GM21390 (cell line): ENCODE measurements at regions not wholly inside any gene's neighbourhood (a gene's known extent, or its start where the extent isn't known, plus 50 kb on each side); places are given as distances from the start of the nearest gene placed in this dataset.
"Not testable (repeated sequence)": the region's sequence is repeated elsewhere in the genome, so short reads cannot be mapped to it uniquely, and the experiment has no call there.

ENCODE experiments used
- ATAC-seq: cut with Tn5 transposase; IDR thresholded peaks from one replicate; pipeline ENCODE4 v1.9.1; 2021; ENCODE audit not compliant: unreplicated experiment

DNA sequence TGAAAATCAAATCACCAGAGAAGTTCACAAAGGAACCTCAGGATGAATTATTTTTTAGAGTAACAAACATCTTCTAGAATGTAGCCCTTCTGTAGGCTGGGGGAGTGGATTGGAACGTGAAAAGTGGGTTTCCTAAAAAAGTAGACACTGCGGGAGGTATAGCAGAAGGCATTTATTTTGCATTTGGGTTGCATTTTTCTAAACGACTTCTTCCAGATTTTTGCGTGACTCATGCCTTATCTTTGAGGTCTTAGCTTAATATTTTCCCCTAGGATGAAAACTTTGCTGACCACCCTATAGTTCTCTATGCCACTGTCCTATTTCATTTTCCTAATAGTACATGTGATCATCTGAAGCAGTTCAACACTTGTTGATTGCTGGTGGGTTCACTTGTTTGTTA, 112.7 kb upstream of the JCAD start:
- no peak for ATAC-seq

DNA sequence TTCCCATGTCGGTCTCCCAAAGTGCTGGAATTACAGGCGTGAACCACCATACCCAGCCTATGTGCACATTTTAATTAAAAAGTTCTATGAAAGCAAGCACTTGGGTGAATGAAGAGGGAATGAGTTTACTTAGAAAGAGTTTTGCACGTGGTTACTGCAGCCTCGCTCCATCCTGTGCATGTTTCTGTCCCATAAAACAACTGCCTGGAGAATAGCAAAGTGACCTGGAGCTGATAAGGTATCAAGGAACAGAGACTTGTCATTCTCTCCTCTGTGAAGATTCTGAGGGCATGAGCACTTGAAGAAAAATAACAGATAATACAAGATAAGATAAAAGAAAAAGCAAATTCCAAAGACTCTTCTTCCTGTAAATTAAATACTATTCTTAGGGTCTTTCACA, 112.2 kb upstream of the JCAD start:
- ATAC-seq, result no peak

DNA sequence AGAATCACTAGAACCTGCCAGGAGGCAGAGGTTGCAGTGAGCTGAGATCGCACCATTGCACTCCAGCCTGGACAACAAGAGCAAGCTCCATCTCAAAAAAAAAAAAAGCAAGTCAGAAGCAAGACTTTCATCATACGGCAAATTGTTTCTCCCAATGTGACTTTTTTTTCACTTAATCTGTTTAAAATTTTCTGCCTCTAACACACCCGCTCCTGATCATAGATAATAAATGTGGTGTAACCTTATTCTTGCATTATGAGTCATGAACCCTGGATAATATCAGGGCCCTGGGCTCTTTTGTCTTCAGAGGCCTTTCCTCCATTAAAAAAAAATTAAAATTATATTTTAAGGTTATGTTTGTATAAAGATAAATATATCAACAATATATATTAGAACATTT, 111.4 kb upstream of the JCAD start:
- no peak for ATAC-seq

DNA sequence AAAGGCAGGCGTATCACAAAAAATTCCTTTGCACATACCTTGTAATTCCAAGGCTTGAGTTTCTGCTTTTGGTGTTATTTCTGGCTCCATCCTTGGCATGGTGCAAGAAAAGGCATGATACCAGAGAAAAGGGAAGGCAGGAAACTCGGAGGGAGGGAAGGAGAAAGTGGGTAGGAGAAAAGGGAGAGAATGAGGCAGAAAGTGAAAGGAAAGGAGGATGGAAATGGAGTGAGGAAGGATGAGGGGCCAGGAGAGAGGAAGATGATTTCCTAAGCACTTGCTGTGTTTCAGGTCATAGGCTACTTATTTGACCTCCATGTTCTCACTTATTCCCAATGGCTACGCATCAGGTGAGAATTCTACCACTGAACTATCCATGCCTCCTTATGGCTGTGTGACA, 110.8 kb upstream of the JCAD start:
- no peak for ATAC-seq

DNA sequence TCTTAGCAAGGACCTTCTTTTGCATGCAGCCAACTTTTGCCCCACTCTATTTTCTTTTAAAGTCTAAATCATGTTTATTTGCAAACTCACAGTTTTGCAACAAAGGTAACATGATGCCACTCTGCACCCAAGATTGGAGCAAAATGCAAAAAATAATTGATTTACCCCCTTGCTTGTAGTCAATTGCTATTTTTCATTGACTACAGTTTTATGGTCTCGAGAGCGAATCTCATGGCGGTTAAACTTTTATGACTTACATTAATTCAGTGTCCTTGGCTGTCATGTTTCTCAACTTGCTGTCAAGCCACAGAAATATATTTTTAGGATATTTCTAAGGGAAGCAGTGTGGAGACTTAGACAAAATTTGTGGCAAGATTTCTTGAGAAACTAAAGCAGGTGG, 110.0 kb upstream of the JCAD start:
- no peak for ATAC-seq

DNA sequence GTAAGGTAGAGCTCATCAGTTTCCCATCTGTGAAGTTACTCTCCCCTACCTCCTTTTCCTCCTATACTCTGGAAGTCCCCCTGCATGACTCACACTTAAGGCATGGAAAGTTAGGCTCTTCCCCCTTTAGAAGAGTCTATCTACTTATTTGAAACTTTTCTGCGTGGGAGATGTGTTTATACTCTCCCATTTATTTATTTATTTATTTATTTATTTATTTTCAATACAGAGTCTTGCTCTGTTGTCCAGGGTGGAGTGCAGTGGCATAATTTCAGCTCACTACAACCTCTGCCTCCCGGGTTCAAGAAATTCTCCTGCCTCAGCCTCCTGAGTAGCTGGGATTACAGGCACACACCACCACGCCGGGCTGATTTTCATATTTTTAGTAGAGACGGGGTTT, 107.5 kb upstream of the JCAD start:
- no peak for ATAC-seq

DNA sequence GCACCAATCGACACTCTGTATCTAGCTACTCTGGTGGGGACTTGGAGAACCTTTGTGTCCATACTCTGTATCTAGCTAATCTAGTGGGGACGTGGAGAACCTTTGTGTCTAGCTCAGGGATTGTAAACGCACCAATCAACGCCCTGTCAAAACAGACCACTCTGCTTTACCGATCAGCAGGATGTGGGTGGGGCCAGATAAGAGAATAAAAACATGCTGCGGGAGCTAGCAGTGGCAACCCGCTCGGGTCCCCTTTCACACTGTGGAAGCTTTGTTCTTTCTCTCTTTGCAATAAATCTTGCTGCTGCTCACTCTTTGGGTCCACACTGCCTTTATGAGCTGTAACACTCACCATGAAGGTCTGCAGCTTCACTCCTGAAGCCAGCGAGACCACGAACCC, 104.0 kb upstream of the JCAD start:
- ATAC-seq, result not testable (repeated sequence)

DNA sequence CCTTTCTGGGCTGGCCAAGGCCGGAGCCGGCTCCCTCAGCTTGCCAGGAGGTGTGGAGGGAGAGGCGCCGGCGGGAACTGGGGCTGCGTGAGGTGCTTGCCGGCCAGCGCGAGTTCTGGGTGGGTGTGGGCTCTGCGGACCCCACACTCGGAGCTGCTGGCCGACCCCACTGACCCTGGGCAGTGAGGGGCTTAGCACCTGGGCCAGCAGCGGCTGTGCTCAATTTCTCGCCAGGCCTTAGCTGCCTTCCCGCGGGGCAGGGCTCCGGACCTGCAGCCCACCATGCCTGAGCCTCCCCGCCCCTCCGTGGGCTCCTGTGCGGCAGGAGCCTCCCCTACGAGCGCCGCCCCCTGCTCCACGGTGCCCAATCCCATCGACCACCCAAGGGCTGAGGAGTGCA, 103.4 kb upstream of the JCAD start:
- ATAC-seq, result not testable (repeated sequence)

DNA sequence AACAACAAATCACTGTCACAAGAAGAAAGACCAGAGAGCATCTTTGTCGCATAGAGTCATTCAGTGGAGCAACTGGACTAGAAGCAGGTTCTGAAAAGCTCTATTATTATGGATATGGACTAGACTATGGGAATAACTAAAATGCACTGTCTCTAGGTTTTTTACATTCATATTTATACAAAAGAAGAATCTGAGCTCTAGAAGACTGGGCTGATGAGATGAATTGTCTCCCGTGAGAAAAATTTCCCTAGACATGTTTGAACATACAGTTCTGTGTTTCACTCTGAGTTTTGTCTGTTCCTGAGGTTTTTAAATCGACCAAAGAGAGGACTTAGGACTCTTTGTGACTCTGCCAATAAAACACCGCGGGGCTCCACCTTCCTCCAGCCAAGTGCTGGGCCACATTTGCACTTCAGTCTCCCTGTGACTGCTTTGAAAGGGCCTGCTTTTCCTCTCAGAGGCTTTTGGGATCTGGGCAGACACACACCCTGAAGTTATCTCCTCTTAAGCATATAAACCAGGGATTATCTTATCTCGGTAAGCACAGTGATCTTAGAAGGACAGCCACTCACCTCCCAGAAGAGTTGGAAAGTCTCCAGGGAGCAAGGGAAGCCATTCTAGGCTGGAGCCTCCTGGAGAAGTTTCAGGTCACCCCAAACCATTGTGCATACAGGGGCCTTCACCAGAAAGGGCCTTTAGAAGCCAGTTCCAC, 101.0 kb upstream of the JCAD start:
- ATAC-seq, result no peak

DNA sequence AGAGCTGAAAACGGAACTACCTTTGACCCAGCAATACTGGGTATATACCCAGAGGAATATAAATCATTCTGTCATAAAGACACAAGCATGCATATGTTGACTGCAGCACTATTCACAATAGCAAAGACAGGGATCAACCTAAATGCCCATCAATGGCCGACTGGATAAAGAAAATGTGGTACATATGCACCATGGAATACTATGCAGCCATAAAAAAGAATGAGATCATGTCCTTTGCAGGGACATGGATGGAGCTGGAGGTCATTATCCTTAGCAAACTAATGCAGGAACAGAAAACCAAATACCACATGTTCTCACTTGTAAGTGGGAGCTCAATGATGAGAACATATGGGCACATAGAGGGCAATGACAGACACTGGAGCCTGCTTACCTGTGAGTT, 100.2 kb upstream of the JCAD start:
- ATAC-seq, result not testable (repeated sequence)

DNA sequence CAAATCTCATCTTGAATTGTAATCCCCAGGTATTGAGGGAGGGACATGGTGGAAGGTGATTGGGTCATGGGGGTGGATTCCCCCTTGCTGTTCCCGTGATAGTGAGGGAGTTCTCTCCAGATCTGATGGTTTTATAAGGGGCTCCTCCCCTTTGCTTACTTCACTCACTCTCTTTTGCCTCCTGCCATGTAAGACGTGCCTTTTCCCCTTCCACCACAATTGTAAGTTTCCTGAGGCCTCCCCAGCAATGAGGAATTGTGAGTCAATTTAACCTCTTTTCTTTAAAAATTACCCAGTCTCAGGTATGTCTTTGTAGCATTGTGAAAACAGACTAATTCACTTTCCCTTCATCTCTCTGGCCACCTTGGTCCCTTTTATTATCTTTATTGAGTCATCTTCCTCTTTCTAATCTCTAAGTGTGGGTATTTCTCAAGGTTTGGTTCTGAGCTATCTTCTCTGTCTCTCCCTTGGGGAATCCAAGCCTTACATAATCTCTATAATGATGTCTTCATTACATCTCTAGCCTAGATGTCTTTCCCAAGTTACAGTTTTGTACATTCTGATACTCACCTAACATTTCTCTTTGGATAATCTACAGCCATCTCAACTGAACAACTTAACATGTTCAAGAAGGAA, 99.1 kb upstream of the JCAD start:
- no peak for ATAC-seq

DNA sequence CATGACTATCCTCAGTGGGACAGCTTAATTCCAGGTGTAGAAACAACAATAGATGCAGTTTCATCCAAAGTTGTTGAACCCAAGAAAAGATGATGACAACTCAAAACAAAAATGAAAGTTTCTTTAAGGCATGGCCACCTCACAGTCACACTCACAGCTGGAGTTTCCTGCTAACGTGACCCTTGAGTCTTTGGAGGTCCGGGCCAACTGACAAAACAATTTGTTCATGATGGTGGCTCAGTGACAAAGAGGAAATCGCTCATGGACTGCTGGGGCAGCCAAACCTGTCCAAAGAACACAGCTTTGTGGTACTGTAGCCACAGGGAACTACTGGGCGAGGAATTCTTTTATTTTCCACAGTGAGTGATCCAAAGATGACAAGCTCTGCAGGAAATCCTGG, 96.0 kb upstream of the JCAD start:
- no peak for ATAC-seq

DNA sequence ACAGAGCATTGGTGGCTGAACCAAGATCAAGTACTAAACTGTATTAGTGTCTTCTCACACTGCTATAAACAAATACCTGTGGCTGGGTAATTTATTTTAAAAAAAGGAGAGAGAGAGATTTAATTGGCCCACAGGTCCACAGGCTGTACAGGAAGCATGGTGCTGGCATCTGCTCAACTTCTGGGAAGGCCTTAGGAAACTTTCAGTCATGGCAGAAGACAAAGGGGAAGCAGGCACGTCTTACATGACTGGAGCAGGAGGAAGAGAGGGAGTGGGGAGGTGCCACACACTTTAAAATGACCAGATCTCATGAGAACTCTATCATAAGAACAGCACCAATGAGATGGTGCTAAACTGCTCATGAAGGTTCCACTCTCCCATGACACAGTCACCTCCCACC, 95.2 kb upstream of the JCAD start:
- no peak for ATAC-seq

DNA sequence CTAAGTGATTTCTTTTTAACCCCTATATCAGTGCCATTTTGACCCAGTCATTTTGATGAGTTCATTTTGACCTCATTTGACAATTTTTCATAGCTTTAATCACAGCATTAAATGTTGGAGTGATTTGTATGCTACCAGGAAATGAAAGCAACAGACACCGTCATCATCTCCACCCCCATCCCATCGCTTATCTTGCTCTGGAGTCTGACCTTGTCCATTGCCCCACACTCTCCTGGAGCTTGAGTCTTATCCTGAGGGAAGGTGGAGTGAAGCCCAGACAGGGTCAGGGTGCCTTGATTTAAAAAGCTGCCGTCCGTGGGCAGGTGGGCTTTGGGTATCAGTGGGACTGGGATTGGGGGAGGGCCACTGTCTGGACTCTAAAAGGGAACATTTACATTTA, 94.7 kb upstream of the JCAD start:
- no peak for ATAC-seq

DNA sequence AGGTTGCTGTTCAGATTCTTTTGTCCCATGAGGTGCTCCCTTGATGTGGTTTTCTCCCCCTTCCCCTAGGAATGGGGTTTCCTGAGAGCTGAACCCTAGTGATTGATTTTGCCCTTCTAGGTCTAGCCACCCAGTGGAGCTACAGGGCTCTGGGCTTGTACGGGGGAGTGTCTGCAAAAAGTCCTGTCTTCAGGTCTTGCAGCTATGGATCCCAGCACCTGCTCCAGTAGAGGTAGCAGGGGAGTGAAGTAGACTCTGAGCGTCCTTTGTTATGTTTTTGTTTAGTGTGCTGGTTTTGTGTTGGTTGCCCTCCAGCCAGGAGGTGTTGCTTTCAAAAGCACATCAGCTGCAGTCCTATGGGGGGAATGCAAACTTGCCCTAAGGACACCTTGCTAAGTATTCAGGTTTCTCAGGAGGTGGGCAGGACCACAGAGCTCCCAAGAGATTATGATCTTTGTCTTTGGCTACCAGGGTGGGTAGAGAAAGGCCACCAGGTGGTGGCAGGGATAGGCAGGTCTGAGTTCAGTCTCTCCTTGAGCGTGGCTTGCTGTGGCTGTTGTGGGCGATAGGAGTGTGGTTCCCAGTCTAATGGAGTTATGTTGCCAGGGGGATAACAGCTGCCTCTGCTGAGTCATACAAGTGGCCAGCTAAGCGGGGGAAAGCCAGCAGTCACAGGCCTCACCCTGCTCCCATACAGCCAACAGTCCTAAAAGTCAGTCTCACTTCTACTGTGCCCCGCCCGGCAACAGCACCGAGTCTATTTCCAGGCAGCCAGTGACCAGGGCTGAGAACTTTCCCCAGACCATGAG, 92.4 kb upstream of the JCAD start:
- ATAC-seq, result no peak

DNA sequence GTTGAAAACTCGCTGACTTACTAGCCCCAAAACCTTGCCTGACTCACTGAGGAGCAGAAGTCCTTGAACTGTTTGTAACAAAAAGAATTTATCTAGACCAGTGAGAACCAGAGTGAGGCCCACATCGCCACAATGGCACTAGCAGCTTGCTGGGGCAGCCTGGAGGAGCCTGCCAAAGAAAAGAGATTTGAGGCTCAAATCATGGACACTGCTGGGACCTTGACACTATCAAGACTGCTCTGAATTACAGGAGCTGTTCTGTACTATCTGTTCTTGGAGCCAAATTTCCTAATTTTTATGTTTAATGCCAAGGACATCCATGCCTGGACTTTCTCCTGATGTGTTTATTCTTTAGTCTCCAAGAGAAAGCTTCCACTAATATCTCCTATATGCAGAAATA, 82.0 kb upstream of the JCAD start:
- ATAC-seq, result no peak

DNA sequence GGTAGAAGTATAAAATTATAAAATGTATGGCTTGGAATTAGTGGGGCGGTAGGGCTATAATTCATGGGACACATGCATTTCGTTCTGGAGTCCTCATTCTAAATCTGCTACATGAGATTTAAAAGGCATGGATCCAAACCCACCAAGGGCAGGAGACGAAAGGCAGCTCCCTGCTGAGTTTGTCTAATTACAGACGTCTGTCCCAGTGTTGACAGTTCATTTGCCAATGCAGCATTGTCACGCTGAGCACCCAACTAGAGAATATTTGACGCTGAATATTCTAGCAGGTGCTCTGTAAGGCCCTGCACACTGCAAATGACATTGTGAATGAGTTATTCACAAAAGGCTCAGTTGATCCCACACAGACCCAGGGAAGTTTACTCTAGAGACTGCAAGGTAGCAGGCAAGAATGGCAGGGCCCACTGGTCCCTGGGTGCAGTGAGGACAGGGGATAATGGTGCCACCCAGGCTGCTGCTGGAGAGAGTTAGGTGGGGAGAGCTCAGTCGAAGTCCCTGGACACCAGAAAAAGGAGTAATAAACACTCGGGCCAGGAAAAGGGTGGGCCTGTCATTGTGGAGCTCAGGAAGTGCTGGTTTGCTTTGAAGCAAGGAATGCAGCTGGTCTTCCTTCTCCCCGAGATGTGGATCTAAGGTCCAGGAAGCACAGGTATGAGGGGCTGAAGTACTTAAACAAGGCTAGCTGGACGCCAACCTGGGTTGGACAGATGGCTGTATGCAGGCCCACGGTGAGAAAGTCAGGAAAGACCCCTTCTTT, 75.0 kb upstream of the JCAD start:
- no peak for ATAC-seq

DNA sequence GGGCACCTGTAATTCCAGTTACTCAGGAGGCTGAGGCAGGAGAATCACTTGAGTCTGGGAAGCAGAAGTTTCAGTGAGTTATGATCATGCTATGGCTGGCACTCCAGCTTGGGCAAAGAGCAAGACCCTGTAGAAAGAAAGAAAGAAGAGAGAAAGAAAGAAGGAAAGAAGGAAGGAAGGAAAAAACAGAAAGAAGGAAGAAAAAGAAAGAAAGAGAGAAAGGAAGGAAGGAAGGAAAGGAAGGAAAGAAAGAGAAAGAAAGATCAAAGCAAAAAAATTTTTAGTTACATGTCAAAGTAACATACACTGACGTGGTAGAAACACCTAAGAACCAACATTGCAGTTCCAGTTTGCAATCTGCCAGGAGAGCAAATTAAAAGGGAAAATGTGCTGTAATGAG, 73.8 kb upstream of the JCAD start:
- ATAC-seq, result no peak

DNA sequence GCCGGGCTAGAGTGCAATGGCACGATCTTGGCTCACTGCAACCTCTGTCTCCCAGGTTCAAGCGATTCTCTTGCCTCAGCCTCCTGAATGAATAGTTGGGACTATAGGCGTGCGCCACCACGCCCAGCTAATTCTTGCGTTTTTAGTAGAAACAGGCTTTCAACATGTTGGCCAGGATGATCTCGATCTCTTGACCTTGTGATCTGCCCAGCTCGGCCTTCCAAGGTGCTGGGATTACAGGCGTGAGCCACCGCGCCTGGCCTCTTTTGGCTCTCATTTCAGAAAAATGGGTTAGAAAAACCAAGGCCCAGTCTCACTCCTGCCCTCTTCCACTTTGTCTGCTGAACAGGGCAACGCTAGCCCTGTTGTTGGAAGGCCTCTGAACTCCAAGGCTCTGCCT, 72.0 kb upstream of the JCAD start:
- ATAC-seq, result not testable (repeated sequence)

DNA sequence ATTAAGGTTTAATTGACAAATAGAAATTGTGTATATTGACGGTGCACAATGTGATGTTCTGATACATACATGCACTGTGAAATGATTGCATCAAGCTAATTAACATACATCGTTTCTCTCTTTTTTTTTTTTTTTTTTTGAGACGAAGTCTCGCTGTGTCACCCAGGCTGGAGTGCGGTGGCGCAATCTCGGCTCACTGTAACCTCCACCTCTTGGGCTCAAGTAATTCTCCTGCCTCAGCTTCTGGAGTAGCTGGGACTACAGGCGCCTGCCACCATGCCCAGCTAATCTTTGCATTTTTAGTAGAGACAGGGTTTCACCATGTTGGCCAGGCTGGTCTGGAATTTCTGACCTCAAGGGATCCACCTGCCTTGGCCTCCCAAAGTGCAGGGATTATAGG, 69.9 kb upstream of the JCAD start:
- ATAC-seq, result not testable (repeated sequence)

DNA sequence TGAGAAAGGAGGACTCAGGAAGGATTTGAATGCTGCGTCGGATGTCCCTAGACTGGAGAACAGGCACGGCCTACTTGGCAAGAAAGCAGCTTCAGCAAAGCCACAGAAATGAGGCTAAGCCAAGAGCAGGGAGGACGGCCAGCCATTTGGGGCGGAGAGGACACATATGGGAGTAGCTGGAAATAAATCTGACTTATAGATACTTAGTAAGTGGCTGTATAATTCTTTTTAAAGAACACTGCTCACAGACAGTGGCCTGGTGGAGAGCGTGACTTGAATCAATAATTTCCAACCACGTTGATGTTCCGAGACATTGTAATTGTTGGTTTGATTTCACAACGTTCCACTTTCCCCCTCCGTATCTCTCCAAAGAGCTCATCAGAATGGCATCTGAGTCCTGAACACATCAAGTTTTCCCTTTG, 67.7 kb upstream of the JCAD start:
- no peak for ATAC-seq
